KOPT-K1 (cell line): ENCODE measurements at regions not wholly inside any gene's neighbourhood (a gene's known extent, or its start where the extent isn't known, plus 50 kb on each side); places are given as distances from the start of the nearest gene placed in this dataset.

Source experiments
- H3K27ac ChIP-seq: fragments of 200-600 bp; sonication (generic); 2 replicates; pipeline ENCODE4 v1.5.1; 2016; ENCODE audit warnings: antibody characterized with exemption, mild to moderate bottlenecking, low read depth, low read length; ENCODE audit not compliant: poor library complexity, severe bottlenecking
- H3K36me3 ChIP-seq: fragments of 200-600 bp; sonication (generic); 2 replicates; pipeline ENCODE4 v1.5.1; 2017; ENCODE audit warnings: antibody characterized with exemption, mild to moderate bottlenecking, low read length, moderate library complexity; ENCODE audit not compliant: insufficient read depth
- H3K9me3 ChIP-seq: fragments of 200-600 bp; sonication (generic); 2 replicates; pipeline ENCODE4 v1.5.1; 2017; ENCODE audit warnings: antibody characterized with exemption, low read length, mild to moderate bottlenecking; ENCODE audit not compliant: insufficient read depth, poor library complexity, severe bottlenecking

DNA sequence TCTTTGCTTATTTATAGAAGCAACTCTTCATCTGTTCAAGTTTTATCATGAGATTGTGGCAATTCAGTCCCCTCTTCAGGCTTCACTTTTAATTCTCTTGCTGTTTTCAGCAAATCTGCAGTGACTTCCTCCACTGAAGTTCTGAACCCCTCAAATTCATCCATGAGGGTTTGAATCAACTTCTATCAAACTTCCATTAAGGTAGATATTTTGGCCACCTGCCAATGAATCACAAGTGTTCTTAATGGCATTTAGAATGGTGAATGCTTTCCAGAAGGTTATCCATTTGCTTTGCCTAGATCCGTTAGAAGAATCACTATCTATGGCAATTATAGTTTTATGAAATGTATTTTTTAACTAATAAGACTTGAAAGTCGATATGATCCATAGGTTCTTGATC is 946.7 kb upstream of the B3GALT2 start:
- Histone ChIP-seq H3K9me3 (no peaks in the 10 kb centered on the region), H3K36me3 (no peaks in the 10 kb centered on the region), H3K27ac (no peak overlapping the region)

DNA sequence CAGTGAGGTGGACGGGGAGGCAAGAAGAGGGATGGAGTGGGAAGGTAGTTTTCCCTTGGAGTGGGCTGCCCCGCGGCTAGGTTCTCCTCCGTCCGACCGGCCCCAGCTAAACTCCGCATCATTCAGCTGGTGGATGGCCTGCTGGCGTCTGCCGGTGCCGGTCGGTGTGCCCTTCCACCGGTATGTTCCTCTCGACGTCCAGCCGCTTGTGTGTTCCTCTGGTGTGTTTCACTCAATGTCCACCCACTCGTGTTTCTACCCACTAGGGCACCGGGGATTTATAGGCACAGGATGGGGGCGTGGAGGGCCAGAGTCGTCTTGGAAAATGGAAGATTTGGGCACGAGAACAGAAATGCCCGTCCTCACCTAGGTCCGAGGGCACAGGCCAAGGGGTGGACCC is 931.7 kb upstream of the B3GALT2 start:
- Histone ChIP-seq H3K36me3 (no peaks in the 10 kb centered on the region), H3K9me3 (peaks cover 5% of the 10 kb centered on the region), H3K27ac (no peak overlapping the region)

- Histone ChIP-seq H3K27ac (no peak overlapping the region), H3K9me3 (peaks cover 5% of the 10 kb centered on the region), H3K36me3 (no peaks in the 10 kb centered on the region)
Observed at GRCh38 chr1:194117582-194117981, 931.2 kb upstream of the B3GALT2 start.

GRCh38 chr1:194114288-194114687 is 927.9 kb upstream of the B3GALT2 start:
- Histone ChIP-seq H3K27ac (no peak overlapping the region), H3K9me3 (peaks cover 5% of the 10 kb centered on the region), H3K36me3 (no peaks in the 10 kb centered on the region)

GRCh38 chr1:194105381-194105780 is 919.0 kb upstream of the B3GALT2 start:
- no peak overlapping the region for H3K27ac ChIP-seq
- H3K36me3 ChIP-seq = no peaks in the 10 kb centered on the region

DNA sequence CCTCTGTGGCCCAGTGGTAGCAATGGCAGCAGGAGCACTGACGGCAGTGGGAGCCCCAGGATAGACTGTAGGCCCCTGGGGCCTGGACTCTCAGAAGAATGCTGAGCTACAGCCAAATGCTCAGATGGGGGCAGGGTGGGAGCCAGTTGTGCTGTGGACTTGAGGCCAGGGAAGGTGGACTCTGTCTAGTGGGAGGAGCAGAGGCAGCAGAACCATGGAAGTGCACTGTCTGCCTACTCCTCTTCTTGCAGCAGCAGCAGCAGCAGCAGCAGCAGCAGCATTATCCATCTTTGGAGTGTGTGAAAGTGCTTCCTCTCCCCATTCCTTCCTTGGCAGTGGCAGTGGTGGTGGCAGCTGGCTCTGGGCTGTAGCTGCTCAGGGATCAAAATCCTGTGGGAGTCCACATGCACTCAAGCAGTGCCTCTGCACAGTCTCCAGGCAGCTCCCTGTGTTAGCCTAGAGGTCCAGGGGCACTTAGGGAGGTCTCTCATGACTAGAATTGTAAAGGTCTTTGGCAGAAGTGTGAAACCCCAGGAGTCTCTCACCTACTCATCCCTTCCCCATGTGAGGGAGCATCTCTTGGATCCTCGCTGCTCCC is 917.9 kb upstream of the B3GALT2 start:
- no peaks in the 10 kb centered on the region for H3K9me3 ChIP-seq
- H3K36me3 ChIP-seq = no peaks in the 10 kb centered on the region
- no peak overlapping the region for H3K27ac ChIP-seq

More at GRCh38 chr1:194105381-194105780, 919.0 kb upstream of the B3GALT2 start:
- H3K9me3 ChIP-seq = no peaks in the 10 kb centered on the region

GRCh38 chr1:194103516-194104246 is 917.3 kb upstream of the B3GALT2 start:
- H3K27ac ChIP-seq = no peak overlapping the region
- no peaks in the 10 kb centered on the region for H3K9me3 ChIP-seq
- no peaks in the 10 kb centered on the region for H3K36me3 ChIP-seq

- Histone ChIP-seq H3K9me3 (no peaks in the 10 kb centered on the region), H3K36me3 (no peaks in the 10 kb centered on the region), H3K27ac (no peak overlapping the region)
Observed at GRCh38 chr1:194103101-194103500, 916.7 kb upstream of the B3GALT2 start.

GRCh38 chr1:194102607-194103006 is 916.2 kb upstream of the B3GALT2 start:
- H3K9me3 ChIP-seq = no peaks in the 10 kb centered on the region
- H3K27ac ChIP-seq = no peak overlapping the region
- no peaks in the 10 kb centered on the region for H3K36me3 ChIP-seq

DNA sequence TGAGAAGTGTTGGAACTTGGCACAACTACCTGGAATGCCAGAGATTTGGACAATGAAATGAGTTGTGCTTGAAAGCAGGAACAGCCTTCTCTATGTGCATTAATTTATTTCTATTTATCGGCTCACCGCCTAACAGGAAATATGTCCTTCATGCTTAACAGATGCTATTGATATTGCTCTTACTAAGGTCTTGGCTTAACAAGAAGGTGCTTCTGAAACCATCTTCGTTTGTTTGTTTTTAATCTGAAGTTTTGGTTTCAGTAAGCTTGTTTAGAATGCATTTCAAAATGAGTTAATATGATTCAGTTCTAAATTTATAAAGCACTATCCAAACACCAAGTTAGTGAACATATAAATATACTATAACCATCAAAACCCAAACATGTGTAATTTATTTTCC is 898.3 kb upstream of the B3GALT2 start:
- no peaks in the 10 kb centered on the region for H3K36me3 ChIP-seq
- no peak overlapping the region for H3K27ac ChIP-seq
- no peaks in the 10 kb centered on the region for H3K9me3 ChIP-seq

GRCh38 chr1:194081444-194081843 is 895.0 kb upstream of the B3GALT2 start:
- Histone ChIP-seq H3K36me3 (no peaks in the 10 kb centered on the region), H3K9me3 (no peaks in the 10 kb centered on the region), H3K27ac (no peak overlapping the region)

- Histone ChIP-seq H3K27ac (no peak overlapping the region), H3K9me3 (no peaks in the 10 kb centered on the region), H3K36me3 (no peaks in the 10 kb centered on the region)
Observed at GRCh38 chr1:194080826-194081225, 894.4 kb upstream of the B3GALT2 start.

DNA sequence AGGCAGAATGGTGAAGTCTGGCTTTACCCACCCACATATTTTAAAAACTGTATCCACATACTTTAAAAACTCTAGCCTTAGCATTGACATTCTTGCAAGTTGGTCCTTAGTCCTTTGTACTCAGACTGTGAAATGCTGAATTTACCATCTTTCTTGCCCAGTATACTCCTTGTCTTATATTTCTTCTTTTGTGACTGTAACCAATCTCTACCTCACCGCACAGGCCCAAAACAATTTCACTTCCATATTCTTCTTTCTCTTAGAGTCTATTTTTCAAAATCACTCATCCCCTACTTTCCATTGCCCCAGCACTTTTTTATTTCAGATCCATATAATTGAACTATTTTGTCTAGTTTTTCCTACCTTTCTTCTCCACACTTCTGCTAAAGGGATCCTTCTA is 892.4 kb upstream of the B3GALT2 start:
- Histone ChIP-seq H3K9me3 (no peaks in the 10 kb centered on the region), H3K27ac (no peak overlapping the region), H3K36me3 (no peaks in the 10 kb centered on the region)

GRCh38 chr1:194076646-194077045 is 890.2 kb upstream of the B3GALT2 start:
- H3K27ac ChIP-seq = no peak overlapping the region
- H3K9me3 ChIP-seq = no peaks in the 10 kb centered on the region
- no peaks in the 10 kb centered on the region for H3K36me3 ChIP-seq

DNA sequence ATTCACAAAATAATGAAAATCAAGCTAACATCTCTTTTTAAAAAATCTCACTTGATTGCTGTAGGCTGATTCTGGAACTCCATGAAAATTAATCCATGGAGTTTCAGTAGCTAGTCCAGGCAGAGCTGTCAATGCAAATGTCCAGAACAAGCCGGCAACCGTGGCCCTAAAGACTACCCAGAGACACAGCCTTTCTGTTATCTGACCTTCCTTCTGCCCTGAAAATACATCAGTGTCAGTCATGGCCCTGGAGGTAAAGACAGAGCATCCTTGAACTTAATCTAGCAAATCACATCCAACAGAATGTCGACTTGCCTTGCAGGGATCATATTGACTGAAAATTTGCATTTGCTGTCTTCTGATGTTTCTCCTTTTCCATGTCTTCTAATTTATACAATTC is 887.4 kb upstream of the B3GALT2 start:
- no peak overlapping the region for H3K27ac ChIP-seq
- no peaks in the 10 kb centered on the region for H3K9me3 ChIP-seq
- no peaks in the 10 kb centered on the region for H3K36me3 ChIP-seq

DNA sequence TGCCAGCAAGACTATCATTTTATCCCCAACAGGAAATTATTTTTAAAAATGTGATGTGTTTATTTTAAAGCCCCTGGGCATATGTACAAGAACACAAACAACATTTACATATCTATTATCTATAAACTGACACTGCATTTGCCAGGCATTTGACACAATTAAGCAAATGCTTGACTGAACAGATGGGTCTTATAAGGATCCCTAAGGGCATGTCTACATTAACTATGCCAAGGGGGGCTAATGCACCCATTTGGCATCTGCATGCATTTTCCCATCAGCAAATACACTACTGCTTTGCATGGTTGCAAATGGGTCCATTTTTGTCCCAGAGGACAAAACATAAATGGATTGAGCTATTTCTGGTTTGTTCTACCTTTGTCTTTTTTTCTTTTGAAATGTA is 884.8 kb upstream of the B3GALT2 start:
- H3K9me3 ChIP-seq = no peaks in the 10 kb centered on the region
- H3K27ac ChIP-seq = no peak overlapping the region
- no peaks in the 10 kb centered on the region for H3K36me3 ChIP-seq
